ENCODE measurements at regions not wholly inside any gene's neighbourhood (a gene's known extent, or its start where the extent isn't known, plus 50 kb on each side); places are given as distances from the start of the nearest gene placed in this dataset.

GRCh38 chr5:110031402-110032140, 341.8 kb downstream of the MAN2A1 start:
- no peak for DNase-seq

DNA sequence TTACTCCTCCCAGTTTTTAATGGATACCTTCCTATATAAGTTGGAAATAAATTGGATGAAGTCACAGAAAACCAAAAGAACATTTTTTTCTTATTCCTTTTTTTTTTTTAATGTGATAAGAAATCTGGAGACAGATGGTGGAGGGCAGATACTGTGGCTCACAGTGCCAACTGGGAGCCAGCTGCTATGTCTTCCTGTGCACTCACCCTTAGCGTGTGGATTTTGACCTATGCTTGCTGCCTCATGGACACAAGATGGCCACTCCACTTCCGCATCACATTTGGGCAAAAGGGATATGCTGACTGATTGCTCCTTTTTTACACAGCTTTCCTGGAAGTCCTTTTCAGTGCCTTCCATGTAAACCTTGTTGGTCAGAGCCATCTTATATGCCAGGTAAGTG, 342.6 kb downstream of the MAN2A1 start:
- no peak for DNase-seq

GRCh38 chr5:110034056-110034600, 344.4 kb downstream of the MAN2A1 start:
- DNase-seq: no peak

- DNase-seq: no peak
These were observed 348.7 kb downstream of the MAN2A1 start for GRCh38 chr5:110038297-110038997.

DNA sequence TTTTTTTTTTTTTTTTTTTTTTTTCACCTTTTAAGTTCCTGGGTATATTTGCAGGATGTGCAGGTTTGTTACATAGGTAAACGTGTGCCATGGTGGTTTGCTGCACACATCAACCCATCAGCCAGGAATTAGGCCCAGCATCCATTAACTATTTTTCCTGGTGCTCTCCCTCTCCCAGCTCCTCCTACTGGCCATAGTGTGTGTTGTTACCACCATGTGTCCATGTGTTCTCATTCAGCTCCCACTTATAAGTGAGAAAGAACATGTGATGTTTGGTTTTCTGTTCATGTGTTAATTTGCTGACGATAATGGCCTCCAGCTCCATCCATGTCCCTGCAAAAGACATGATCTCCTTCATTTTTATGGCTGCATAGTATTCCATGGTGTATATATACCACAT, 350.5 kb downstream of the MAN2A1 start:
- DNase-seq: no peak

- DNase-seq: no peak
These were observed 353.3 kb downstream of the MAN2A1 start for GRCh38 chr5:110043025-110043424.

GRCh38 chr5:110045158-110045557, 355.4 kb downstream of the MAN2A1 start:
- no peak for DNase-seq

DNA sequence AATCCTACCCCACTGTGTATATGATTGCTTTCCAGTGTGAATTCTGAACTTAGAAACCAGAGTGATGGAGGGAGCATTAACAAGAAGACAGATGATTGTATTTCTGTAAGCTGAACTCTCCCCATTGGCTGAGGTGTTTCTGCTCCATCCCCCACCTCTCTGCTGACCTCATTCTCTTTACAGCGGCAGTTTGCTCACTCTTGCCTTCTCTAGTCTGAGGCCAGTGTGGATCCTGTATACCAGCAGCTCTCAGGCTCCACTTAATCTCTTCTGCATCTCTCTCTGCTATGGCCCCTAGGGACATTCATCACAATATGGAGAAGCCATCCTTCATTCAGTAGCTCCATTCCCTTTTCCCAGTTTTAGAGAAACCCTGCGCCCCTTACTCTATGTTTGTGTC, 358.8 kb downstream of the MAN2A1 start:
- DNase-seq: no peak

DNA sequence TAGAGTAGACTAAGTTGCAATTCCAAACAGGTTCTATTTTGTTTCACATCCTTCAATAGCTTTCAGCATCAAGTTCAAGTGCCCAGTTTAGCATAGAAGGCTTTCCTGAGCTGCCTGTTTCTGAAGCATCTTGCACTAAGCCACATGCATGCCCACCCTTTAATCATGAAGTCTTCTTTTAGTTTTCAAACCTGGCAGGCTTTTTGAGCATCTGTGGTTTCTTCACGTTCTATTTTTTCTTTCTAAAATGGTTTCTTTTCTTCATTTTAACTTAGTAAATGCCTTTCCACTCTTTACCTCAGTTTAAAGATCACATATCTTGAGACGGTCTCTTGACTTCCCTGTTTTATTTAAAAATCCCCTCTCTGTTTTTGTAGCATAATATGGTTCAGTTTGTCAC, 360.1 kb downstream of the MAN2A1 start:
- no peak for DNase-seq

- no peak for DNase-seq
These were observed 361.1 kb downstream of the MAN2A1 start for GRCh38 chr5:110050640-110051345.

DNA sequence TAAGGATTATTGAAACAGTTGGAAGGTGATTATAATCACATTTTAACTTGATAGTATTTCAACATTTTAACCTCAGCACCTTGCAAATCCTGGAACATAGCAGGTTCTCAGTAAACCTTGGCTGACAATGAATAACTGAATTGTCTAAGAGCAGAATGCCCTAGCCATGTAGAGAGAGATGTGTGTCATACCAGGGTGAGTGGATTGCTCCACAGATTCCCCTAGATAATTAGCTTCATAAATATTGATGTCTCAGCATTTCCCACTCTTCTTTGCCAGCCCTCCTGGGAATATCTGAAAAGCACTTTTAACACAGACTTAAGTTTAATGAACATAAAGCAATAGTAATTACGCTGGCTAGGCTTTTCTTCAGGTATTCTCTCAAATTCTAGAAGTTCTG, 363.5 kb downstream of the MAN2A1 start:
- no peak for DNase-seq

- DNase-seq: no peak
These were observed 364.1 kb downstream of the MAN2A1 start for GRCh38 chr5:110053824-110054223.

DNA sequence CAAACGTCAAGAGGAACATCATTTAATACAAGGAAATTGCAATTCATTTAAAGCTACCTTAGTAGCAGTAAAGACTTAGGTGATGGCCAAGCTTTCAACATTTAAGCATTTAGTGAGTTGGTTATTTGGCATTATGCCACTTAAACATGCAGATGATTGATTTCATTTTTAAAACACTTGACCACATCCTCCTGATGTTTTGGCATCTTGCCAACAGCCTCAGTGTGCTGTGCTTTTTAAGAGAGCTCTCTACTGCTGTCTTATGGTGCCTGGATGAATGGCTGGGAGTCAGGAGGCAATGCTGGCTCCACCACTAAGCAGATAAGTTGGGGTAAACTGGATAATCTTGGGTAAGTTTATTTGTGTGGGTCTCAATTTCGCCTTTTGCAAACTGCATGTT, 364.5 kb downstream of the MAN2A1 start:
- peak; percentile 23 for DNase-seq

DNA sequence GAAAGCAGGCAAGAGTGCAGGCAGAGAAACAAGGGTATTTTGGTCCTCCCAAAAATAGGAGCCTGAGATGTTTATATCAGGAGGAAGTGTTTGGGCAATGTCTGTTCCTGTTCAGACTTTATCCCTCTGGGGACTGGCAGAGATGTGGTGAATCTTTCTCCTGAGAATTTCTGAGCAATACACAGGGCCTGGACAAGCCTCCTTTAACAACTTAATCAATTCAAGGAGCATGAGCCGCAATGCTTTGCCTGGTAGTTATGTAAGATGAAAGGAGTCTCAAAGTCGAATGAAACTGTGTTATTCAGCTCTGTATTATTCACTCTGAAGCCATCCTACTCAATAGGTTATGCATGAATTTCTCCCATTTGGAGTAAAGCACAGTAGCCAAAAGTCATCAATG, 365.6 kb downstream of the MAN2A1 start:
- no peak for DNase-seq

- no peak for DNase-seq
These were observed 366.9 kb downstream of the MAN2A1 start for GRCh38 chr5:110056580-110057114.

GRCh38 chr5:110058175-110058574, 368.4 kb downstream of the MAN2A1 start:
- DNase-seq: no peak

DNA sequence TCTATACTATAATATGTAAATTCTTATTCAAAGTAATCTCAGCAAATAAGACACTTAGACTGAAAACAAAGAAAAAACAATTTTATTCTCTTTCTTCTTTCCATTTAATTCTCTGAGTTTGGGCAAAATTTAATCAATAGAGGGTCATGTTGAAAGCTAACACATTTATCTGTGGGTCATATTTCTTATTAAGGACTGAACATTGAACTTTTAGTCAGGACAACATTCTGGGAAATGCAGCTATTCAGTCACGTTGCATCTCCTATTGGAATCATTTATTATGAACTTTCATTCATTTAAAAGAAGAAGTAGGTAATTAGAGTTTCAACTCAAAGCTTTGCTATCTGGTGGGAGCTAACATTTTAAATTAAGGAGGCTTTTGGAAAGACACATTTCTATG, 372.5 kb downstream of the MAN2A1 start:
- DNase-seq: no peak

GRCh38 chr5:110063640-110064602, 374.2 kb downstream of the MAN2A1 start:
- DNase-seq: no peak

GRCh38 chr5:110064603-110065268, 375.0 kb downstream of the MAN2A1 start:
- no peak for DNase-seq

DNA sequence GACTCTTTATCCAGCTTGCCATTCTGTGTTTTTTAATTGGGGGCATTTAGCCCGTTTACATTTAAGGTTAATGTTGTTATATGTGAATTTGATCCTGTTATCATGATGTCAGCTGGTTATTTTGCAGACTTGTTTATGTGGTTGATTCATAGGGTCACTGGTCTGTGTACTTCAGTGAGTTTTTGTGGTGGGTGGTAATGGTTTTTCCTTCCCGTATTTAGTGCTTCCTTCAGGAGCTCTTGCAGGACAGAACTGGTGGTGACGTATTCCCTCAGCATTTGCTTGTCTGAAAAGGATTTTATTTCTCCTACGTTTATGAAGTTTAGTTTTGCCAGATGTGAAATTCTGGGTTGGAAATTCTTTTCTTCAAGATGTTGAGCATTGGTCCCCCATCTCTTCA, 381.1 kb downstream of the MAN2A1 start:
- DNase-seq: no peak

DNA sequence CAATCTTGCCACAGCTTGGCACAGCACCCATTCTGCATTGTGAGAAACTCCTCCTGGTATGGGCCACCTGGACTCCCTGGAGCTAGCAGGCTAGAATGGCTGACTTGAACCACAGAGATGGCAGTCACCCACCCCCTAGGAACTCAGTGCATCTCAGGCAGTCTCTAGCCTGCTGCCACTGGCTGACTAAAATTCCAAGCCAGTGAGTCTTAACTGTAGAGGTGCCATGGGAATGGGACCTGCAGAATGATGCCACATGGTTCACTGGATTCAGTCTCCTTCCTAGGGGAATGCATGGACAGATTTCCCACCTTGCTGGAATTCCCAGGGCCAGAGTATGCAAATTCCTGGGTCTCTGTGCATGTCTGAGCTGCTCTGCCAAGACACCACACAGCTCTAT, 382.9 kb downstream of the MAN2A1 start:
- no peak for DNase-seq
